Mesenchymal stem cell (in vitro differentiated cells and primary cell): ENCODE measurements at regions not wholly inside any gene's neighbourhood (a gene's known extent, or its start where the extent isn't known, plus 50 kb on each side); places are given as distances from the start of the nearest gene placed in this dataset.

ENCODE experiments used
- DNase-seq: peaks from one replicate; pipeline ENCODE4 v3.0.0-alpha.2; 2013
- H2AFZ ChIP-seq: one replicate; pipeline ENCODE4 v1.6.1; 2013; ENCODE audit warnings: low read depth, mild to moderate bottlenecking, control low read depth, inconsistent platforms, low read length, moderate library complexity
- H2AK5ac ChIP-seq: 2 replicates; pipeline ENCODE4 v1.6.1; 2013; ENCODE audit warnings: low read length, moderate library complexity, mild to moderate bottlenecking, inconsistent platforms; ENCODE audit not compliant: severe bottlenecking
- H2BK120ac ChIP-seq: one replicate; pipeline ENCODE4 v1.6.1; 2013; ENCODE audit warnings: low read depth, mild to moderate bottlenecking, inconsistent platforms, low read length, moderate library complexity
- H2BK12ac ChIP-seq, 2 experiments: one replicate each; pipeline ENCODE4 v1.6.1; 2013; ENCODE audit warnings: inconsistent platforms in 2 of 2, low read length in 2 of 2, mild to moderate bottlenecking in 2 of 2, moderate library complexity in 2 of 2, control low read depth in 1 of 2
- H2BK15ac ChIP-seq: one replicate; pipeline ENCODE4 v1.6.1; 2013; ENCODE audit warnings: mild to moderate bottlenecking, low read depth, inconsistent platforms; ENCODE audit not compliant: poor library complexity, severe bottlenecking
- H2BK5ac ChIP-seq: 2 replicates; pipeline ENCODE4 v1.6.1; 2013; ENCODE audit warnings: low read depth, mild to moderate bottlenecking, low read length, control low read depth, inconsistent platforms; ENCODE audit not compliant: poor library complexity, severe bottlenecking
- H3K14ac ChIP-seq, 2 experiments: one replicate each; pipeline ENCODE4 v1.6.1; 2013; ENCODE audit warnings: inconsistent platforms in 2 of 2, low read length in 2 of 2, control low read depth in 1 of 2, mild to moderate bottlenecking in 1 of 2, moderate library complexity in 1 of 2
- H3K18ac ChIP-seq, 2 experiments: one replicate each; pipeline ENCODE4 v1.6.1; 2013; ENCODE audit warnings: inconsistent platforms in 2 of 2, low read length in 2 of 2, control low read depth in 1 of 2, low read depth in 1 of 2, mild to moderate bottlenecking in 1 of 2
- H3K23ac ChIP-seq, 2 experiments: one replicate each; pipeline ENCODE4 v1.6.1; 2013; ENCODE audit warnings: inconsistent platforms in 2 of 2, low read length in 2 of 2, mild to moderate bottlenecking in 2 of 2, moderate library complexity in 2 of 2, control low read depth in 1 of 2
- H3K27ac ChIP-seq: 2 replicates; pipeline ENCODE4 v1.5.1; 2013; ENCODE audit warnings: mild to moderate bottlenecking, moderate library complexity, low read length, control low read depth, inconsistent platforms; ENCODE audit not compliant: poor library complexity, severe bottlenecking
- H3K27me3 ChIP-seq, 2 experiments: 2 replicates each; pipeline versions ENCODE4 v1.6.1 to v1.7.0; 2013; ENCODE audit warnings: low read length in 2 of 2, mild to moderate bottlenecking in 2 of 2, moderate library complexity in 2 of 2, control low read depth in 1 of 2, inconsistent platforms in 1 of 2; ENCODE audit not compliant: control insufficient read depth in 1 of 2, insufficient read depth in 1 of 2
- H3K36me3 ChIP-seq, 2 experiments: 2 replicates each; pipeline versions ENCODE4 v1.6.1 to v1.7.0; 2013; ENCODE audit warnings: low read length in 2 of 2, control low read depth in 1 of 2, inconsistent platforms in 1 of 2, low read depth in 1 of 2, mild to moderate bottlenecking in 1 of 2; ENCODE audit not compliant: insufficient read depth in 2 of 2, control insufficient read depth in 1 of 2
- H3K4ac ChIP-seq, 2 experiments: one replicate each; pipeline ENCODE4 v1.6.1; 2013; ENCODE audit warnings: inconsistent platforms in 2 of 2, low read length in 2 of 2, mild to moderate bottlenecking in 2 of 2, moderate library complexity in 2 of 2, control low read depth in 1 of 2, low read depth in 1 of 2
- H3K4me1 ChIP-seq: 2 replicates; pipeline ENCODE4 v1.6.1; 2013; ENCODE audit warnings: low read depth, low read length, control low read depth; ENCODE audit not compliant: control insufficient read depth, insufficient read depth
- H3K4me2 ChIP-seq: 2 replicates; pipeline ENCODE4 v1.6.1; 2013; ENCODE audit warnings: low read length, mild to moderate bottlenecking, inconsistent platforms; ENCODE audit not compliant: poor library complexity, severe bottlenecking
- H3K4me3 ChIP-seq, 2 experiments: 2 replicates each; pipeline versions ENCODE4 v1.5.1 to v1.7.0; 2013; ENCODE audit warnings: low read length in 2 of 2, mild to moderate bottlenecking in 2 of 2, control low read depth in 1 of 2, low read depth in 1 of 2; ENCODE audit not compliant: insufficient read depth in 1 of 2
- H3K79me1 ChIP-seq: replicated peaks from 2 replicates; pipeline ENCODE4 v1.6.1; 2013; ENCODE audit warnings: mild to moderate bottlenecking, control low read depth, low read length, inconsistent platforms; ENCODE audit not compliant: poor library complexity, severe bottlenecking
- H3K9ac ChIP-seq: 2 replicates; pipeline ENCODE4 v1.7.0; 2013; ENCODE audit warnings: mild to moderate bottlenecking, low read length, moderate library complexity
- H3K9me3 ChIP-seq: 2 replicates; pipeline ENCODE4 v1.7.0; 2013; ENCODE audit warnings: mild to moderate bottlenecking, low read length; ENCODE audit not compliant: control insufficient read depth
- H4K8ac ChIP-seq: one replicate; pipeline ENCODE4 v1.6.1; 2013; ENCODE audit warnings: inconsistent platforms, mild to moderate bottlenecking, low read length, moderate library complexity
- H4K91ac ChIP-seq: one replicate; pipeline ENCODE4 v1.6.1; 2013; ENCODE audit warnings: mild to moderate bottlenecking, low read length, inconsistent platforms
- WGBS: methylation state at CpG from one replicate; pipeline ENCODE4 v1.1.7; 2013; ENCODE audit warnings: mixed read lengths; 5-methylcytosine and 5-hydroxymethylcytosine counted together

- no peak overlapping the region for H4K91ac ChIP-seq
- no peak overlapping the region for H2BK120ac ChIP-seq
- no peak overlapping the region for H3K4me2 ChIP-seq
- H2AK5ac ChIP-seq = no peak overlapping the region
- H3K27ac ChIP-seq = no peak overlapping the region
- H3K4me3 ChIP-seq = no peak overlapping the region
- H2BK12ac ChIP-seq = no peak overlapping the region
- no peak overlapping the region for H2BK5ac ChIP-seq
- no peak overlapping the region for H2BK15ac ChIP-seq
- H3K79me1 ChIP-seq = no peaks in the 10 kb centered on the region
- H3K9me3 ChIP-seq = peaks cover 26% of the 10 kb centered on the region
- no peak overlapping the region for H4K8ac ChIP-seq
- WGBS = no CpG with 5 or more reads among the region's 1 CpG
- H3K9ac ChIP-seq = no peak overlapping the region
- H3K36me3 ChIP-seq = no peaks in the 10 kb centered on the region
- no peak for DNase-seq
- no peak overlapping the region for H3K18ac ChIP-seq
- no peak overlapping the region for H3K23ac ChIP-seq
- H2AFZ ChIP-seq = no peak overlapping the region
- H3K4ac ChIP-seq = no peak overlapping the region
- H3K27me3 ChIP-seq = peaks cover 0 to 17% of the 10 kb centered on the region in 2 experiments
- H3K4me1 ChIP-seq = no peaks in the 10 kb centered on the region
- H3K14ac ChIP-seq = no peak overlapping the region
Measured at GRCh38 chr1:87194271-87194774, 134.4 kb upstream of the LMO4 start.

DNA sequence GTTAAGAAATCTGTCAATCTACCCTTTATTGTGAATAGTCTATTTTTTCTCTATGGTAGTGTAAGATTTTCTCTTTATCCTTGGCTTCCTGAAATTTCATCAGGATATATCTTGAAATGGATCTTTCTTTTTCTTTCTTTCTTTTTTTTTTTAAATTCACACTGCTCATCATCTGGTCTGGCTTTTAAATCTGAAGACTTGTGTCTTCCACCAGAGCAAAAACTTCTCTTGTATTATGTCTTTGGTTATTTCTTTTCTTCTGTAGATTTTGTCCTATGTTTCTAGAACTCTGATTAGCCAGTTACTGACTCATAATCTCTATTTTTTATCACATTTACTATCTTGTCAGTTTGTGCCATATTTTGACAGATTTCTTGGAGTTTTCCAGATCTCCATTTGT is 133.8 kb upstream of the LMO4 start:
- H3K4me2 ChIP-seq = no peak overlapping the region

GRCh38 chr1:87196110-87196827 is 132.4 kb upstream of the LMO4 start:
- no peak overlapping the region for H2AFZ ChIP-seq
- no peak overlapping the region for H3K4me2 ChIP-seq
- no peak overlapping the region for H3K18ac ChIP-seq
- no peak overlapping the region for H4K91ac ChIP-seq
- no peak overlapping the region for H2BK120ac ChIP-seq
- H2BK15ac ChIP-seq = no peak overlapping the region
- no peak overlapping the region for H2AK5ac ChIP-seq
- H3K36me3 ChIP-seq = no peaks in the 10 kb centered on the region
- H3K27me3 ChIP-seq = peaks cover 4% of the 10 kb centered on the region in 2 experiments
- H2BK5ac ChIP-seq = no peak overlapping the region
- H3K79me1 ChIP-seq = no peaks in the 10 kb centered on the region
- no peak overlapping the region for H3K14ac ChIP-seq
- no peak overlapping the region for H2BK12ac ChIP-seq
- H3K4me1 ChIP-seq = no peaks in the 10 kb centered on the region
- H3K4ac ChIP-seq = no peak overlapping the region
- no peak overlapping the region for H3K23ac ChIP-seq
- H3K27ac ChIP-seq = no peak overlapping the region
- WGBS = 74% methylated on average over 6 of the region's 7 CpGs
- H4K8ac ChIP-seq = no peak overlapping the region
- H3K9ac ChIP-seq = no peak overlapping the region
- H3K9me3 ChIP-seq = peaks cover 26% of the 10 kb centered on the region
- no peak overlapping the region for H3K4me3 ChIP-seq
- DNase-seq = no peak

More for the DNA sequence above, 133.8 kb upstream of the LMO4 start:
- Histone ChIP-seq H3K79me1 (no peaks in the 10 kb centered on the region), H3K4ac (no peak overlapping the region), H4K91ac (no peak overlapping the region), H2BK120ac (no peak overlapping the region), H3K18ac (no peak overlapping the region), H2BK15ac (no peak overlapping the region), H2AFZ (no peak overlapping the region), H3K27me3 (peaks cover 0 to 16% of the 10 kb centered on the region in 2 experiments), H3K9ac (no peak overlapping the region), H2BK12ac (no peak overlapping the region), H3K36me3 (no peaks in the 10 kb centered on the region), H2BK5ac (no peak overlapping the region), H3K9me3 (peaks cover 26% of the 10 kb centered on the region), H3K23ac (no peak overlapping the region), H3K4me3 (no peak overlapping the region), H3K27ac (no peak overlapping the region), H4K8ac (no peak overlapping the region), H3K14ac (no peak overlapping the region), H2AK5ac (no peak overlapping the region), H3K4me1 (no peaks in the 10 kb centered on the region)
- no peak for DNase-seq

DNA sequence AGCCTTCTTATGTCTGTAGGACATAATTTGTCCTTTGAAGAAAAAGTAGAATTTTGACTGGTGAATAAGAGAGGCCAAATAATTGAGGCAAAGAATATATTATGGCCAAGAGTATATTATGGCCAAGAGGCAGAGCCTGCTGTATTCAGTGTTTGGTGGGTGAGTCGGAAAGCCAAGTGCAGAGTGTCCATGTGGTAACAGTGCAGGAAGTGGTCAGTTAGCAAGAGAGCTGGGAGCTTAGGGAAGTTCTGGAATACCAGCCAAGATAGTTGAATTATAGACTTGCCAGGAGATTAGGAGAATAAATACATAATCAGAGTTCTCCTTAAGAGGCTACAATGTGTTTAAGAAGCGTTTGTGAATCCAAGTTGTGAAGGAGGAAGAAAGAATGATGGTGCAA is 131.5 kb upstream of the LMO4 start:
- Histone ChIP-seq H3K27ac (no peak overlapping the region), H2BK15ac (no peak overlapping the region), H2BK12ac (no peak overlapping the region), H3K14ac (no peak overlapping the region), H2AK5ac (no peak overlapping the region), H2AFZ (no peak overlapping the region), H2BK120ac (no peak overlapping the region), H3K27me3 (peaks cover 0 to 4% of the 10 kb centered on the region in 2 experiments), H3K4ac (no peak overlapping the region), H3K18ac (no peak overlapping the region), H2BK5ac (no peak overlapping the region), H3K9me3 (peaks cover 26% of the 10 kb centered on the region), H3K36me3 (no peaks in the 10 kb centered on the region), H3K4me1 (no peaks in the 10 kb centered on the region), H3K9ac (no peak overlapping the region), H3K4me2 (no peak overlapping the region), H3K4me3 (no peak overlapping the region), H3K23ac (no peak overlapping the region), H3K79me1 (no peaks in the 10 kb centered on the region), H4K91ac (no peak overlapping the region), H4K8ac (no peak overlapping the region)
- 74% methylated on average over 2 of the region's 2 CpGs for WGBS
- DNase-seq = no peak
